OCI-LY1 (cell line): ENCODE measurements at regions not wholly inside any gene's neighbourhood (a gene's known extent, or its start where the extent isn't known, plus 50 kb on each side); places are given as distances from the start of the nearest gene placed in this dataset.
A peak's percentile ranks its signal among the peaks of the same experiment; 100 is the strongest.

Experiments used
- H2AFZ ChIP-seq: fragments of 200-600 bp; sonication (generic), shearing (Covaris generic); 2 replicates; pipeline ENCODE4 v1.6.0; 2014; ENCODE audit warnings: antibody characterized with exemption, mild to moderate bottlenecking, low read length
- H3F3A ChIP-seq: fragments of 200-600 bp; sonication (generic), shearing (Covaris generic); 2 replicates; pipeline ENCODE4 v1.6.0; 2014; ENCODE audit warnings: mild to moderate bottlenecking, antibody characterized with exemption, low read length, moderate library complexity; ENCODE audit not compliant: insufficient read depth
- H3K27ac ChIP-seq: fragments of 200-600 bp; sonication (generic); 2 replicates; pipeline ENCODE4 v1.5.1; 2014; ENCODE audit warnings: low read length, mixed run types, mild to moderate bottlenecking, low read depth; ENCODE audit not compliant: poor library complexity, severe bottlenecking
- H3K27me3 ChIP-seq: fragments of 200-600 bp; sonication (generic); 2 replicates; pipeline ENCODE4 v1.6.0; 2014; ENCODE audit warnings: antibody characterized with exemption, mild to moderate bottlenecking, low read length, moderate library complexity; ENCODE audit not compliant: insufficient read depth
- H3K36me3 ChIP-seq: fragments of 200-600 bp; sonication (generic); 2 replicates; pipeline ENCODE4 v1.6.1; 2014; ENCODE audit warnings: mild to moderate bottlenecking, antibody characterized with exemption, low read length, moderate library complexity, mixed read lengths; ENCODE audit not compliant: insufficient read depth
- H3K4me1 ChIP-seq: fragments of 200-600 bp; sonication (generic); 2 replicates; pipeline ENCODE4 v1.5.1; 2014; ENCODE audit warnings: mild to moderate bottlenecking, low read length, moderate library complexity; ENCODE audit not compliant: insufficient read depth, severe bottlenecking
- H3K4me2 ChIP-seq: fragments of 200-600 bp; sonication (generic), shearing (Covaris generic); 2 replicates; pipeline ENCODE4 v1.6.1; 2014; ENCODE audit warnings: low read length
- H3K4me3 ChIP-seq: fragments of 200-600 bp; sonication (generic); 2 replicates; pipeline ENCODE4 v1.5.1; 2014; ENCODE audit warnings: low read length, low read depth, mild to moderate bottlenecking, mixed read lengths; ENCODE audit not compliant: poor library complexity, severe bottlenecking
- H3K79me2 ChIP-seq: fragments of 200-600 bp; shearing (Covaris generic); 2 replicates; pipeline ENCODE4 v1.6.1; 2016; ENCODE audit warnings: mixed run types, low read length, mixed read lengths; ENCODE audit not compliant: insufficient read depth
- H3K9ac ChIP-seq: fragments of 200-600 bp; sonication (generic), shearing (Covaris generic); 2 replicates; pipeline ENCODE4 v1.6.1; 2014; ENCODE audit warnings: mild to moderate bottlenecking, low read length, mixed read lengths
- H3K9me2 ChIP-seq: fragments of 200-600 bp; sonication (generic), shearing (Covaris generic); 2 replicates; pipeline ENCODE4 v1.6.1; 2014; ENCODE audit warnings: low read depth, mild to moderate bottlenecking, low read length, mixed read lengths
- H3K9me3 ChIP-seq: fragments of 200-600 bp; shearing (Covaris generic); 2 replicates; pipeline ENCODE4 v1.6.1; 2014; ENCODE audit warnings: low read length, mixed read lengths
- H4K20me1 ChIP-seq: fragments of 200-600 bp; sonication (generic), shearing (Covaris generic); 2 replicates; pipeline ENCODE4 v1.6.0; 2016; ENCODE audit warnings: mild to moderate bottlenecking, low read length; ENCODE audit not compliant: insufficient read depth
- EZH2 ChIP-seq: fragments of 200-600 bp; sonication (generic), shearing (Covaris generic); IDR thresholded peaks from 2 replicates; pipeline ENCODE4 v1.8.0; 2017; ENCODE audit warnings: borderline replicate concordance, mixed run types, mild to moderate bottlenecking, antibody characterized with exemption, low read length, moderate library complexity, mixed read lengths
- TF ChIP-seq, protein P1 (sequence below): fragments of 200-600 bp; sonication (generic), shearing (Covaris generic); IDR thresholded peaks from 2 replicates; pipeline ENCODE4 v1.5.1; 2017; ENCODE audit warnings: mild to moderate bottlenecking, antibody characterized with exemption, low read length, moderate library complexity, mixed read lengths

DNA sequence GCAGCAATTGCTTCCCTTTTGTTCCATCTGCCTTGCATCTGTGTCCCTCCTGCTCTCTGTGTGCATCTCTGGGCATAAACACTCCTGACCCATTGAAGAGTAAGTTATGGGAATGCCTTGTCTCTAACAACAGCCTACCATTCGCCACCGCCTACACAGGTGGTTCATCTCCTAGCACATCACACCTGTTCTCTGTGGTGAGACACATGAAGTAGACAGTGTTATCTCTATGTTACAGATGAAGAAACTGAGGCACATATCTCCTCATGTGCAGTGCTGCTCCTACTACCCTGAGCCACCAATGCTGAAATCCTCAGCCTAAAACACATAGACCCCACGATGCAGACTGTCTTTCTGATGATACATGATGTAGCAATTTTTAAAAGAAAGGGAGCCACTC is 77.6 kb downstream of the PITPNM2 start:
- Histone ChIP-seq H3K9ac (peak overlapping the region; percentile 70; the same call in 1 of the 2 replicates), H3K9me3 (no peaks in the 10 kb centered on the region), H3K79me2 (peaks cover 57% of the 10 kb centered on the region), H3K4me1 (peaks cover 97% of the 10 kb centered on the region), H3F3A (0 out of 2 replicates have a peak, but pooled peaks cover 6% of the 10 kb centered on the region), H3K27me3 (no peaks in the 10 kb centered on the region), H3K9me2 (no peaks in the 10 kb centered on the region), H2AFZ (no peak overlapping the region), H3K27ac (peak overlapping the region; percentile 93), H3K4me3 (peak overlapping the region; percentile 59), H3K36me3 (peaks cover 12% of the 10 kb centered on the region; the same call in 1 of the 2 replicates), H4K20me1 (no peaks in the 10 kb centered on the region), H3K4me2 (peak overlapping the region; percentile 74)
- TF ChIP-seq EZH2 = no peak
- TF ChIP-seq, protein P1, sequence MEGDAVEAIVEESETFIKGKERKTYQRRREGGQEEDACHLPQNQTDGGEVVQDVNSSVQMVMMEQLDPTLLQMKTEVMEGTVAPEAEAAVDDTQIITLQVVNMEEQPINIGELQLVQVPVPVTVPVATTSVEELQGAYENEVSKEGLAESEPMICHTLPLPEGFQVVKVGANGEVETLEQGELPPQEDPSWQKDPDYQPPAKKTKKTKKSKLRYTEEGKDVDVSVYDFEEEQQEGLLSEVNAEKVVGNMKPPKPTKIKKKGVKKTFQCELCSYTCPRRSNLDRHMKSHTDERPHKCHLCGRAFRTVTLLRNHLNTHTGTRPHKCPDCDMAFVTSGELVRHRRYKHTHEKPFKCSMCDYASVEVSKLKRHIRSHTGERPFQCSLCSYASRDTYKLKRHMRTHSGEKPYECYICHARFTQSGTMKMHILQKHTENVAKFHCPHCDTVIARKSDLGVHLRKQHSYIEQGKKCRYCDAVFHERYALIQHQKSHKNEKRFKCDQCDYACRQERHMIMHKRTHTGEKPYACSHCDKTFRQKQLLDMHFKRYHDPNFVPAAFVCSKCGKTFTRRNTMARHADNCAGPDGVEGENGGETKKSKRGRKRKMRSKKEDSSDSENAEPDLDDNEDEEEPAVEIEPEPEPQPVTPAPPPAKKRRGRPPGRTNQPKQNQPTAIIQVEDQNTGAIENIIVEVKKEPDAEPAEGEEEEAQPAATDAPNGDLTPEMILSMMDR = no peak

GRCh38 chr12:123071857-123072256 is 79.0 kb downstream of the PITPNM2 start:
- no peaks in the 10 kb centered on the region for H3K27me3 ChIP-seq
- H3K9me2 ChIP-seq = no peaks in the 10 kb centered on the region
- 0 out of 2 replicates have a peak, but pooled peaks cover 6% of the 10 kb centered on the region for H3F3A ChIP-seq
- H4K20me1 ChIP-seq = no peaks in the 10 kb centered on the region
- H2AFZ ChIP-seq = no peak overlapping the region
- peaks cover 92% of the 10 kb centered on the region for H3K4me1 ChIP-seq
- H3K9me3 ChIP-seq = no peaks in the 10 kb centered on the region
- H3K9ac ChIP-seq = peak overlapping the region; percentile 70; the same call in 1 of the 2 replicates
- peaks cover 57% of the 10 kb centered on the region for H3K79me2 ChIP-seq
- peak overlapping the region; percentile 74; the same call in 1 of the 2 replicates for H3K4me2 ChIP-seq
- peaks cover 12% of the 10 kb centered on the region; the same call in 1 of the 2 replicates for H3K36me3 ChIP-seq
- no peak for TF ChIP-seq EZH2
- TF ChIP-seq, protein P1 = no peak
- peak overlapping the region; percentile 5 for H3K4me3 ChIP-seq
- peak overlapping the region; percentile 93 for H3K27ac ChIP-seq

GRCh38 chr12:123071099-123071800 is 79.6 kb downstream of the PITPNM2 start:
- Histone ChIP-seq H3K36me3 (peaks cover 12% of the 10 kb centered on the region; the same call in 1 of the 2 replicates), H3K27ac (peak overlapping the region; percentile 31), H3K79me2 (peaks cover 57% of the 10 kb centered on the region), H4K20me1 (no peaks in the 10 kb centered on the region), H3F3A (0 out of 2 replicates have a peak, but pooled peaks cover 3% of the 10 kb centered on the region), H3K4me3 (no peak overlapping the region), H3K9ac (peak overlapping the region; percentile 7; the same call in 1 of the 2 replicates), H3K9me3 (no peaks in the 10 kb centered on the region), H2AFZ (no peak overlapping the region), H3K27me3 (no peaks in the 10 kb centered on the region), H3K9me2 (no peaks in the 10 kb centered on the region), H3K4me1 (peaks cover 92% of the 10 kb centered on the region), H3K4me2 (peak overlapping the region; percentile 74; the same call in 1 of the 2 replicates)
- TF ChIP-seq EZH2 = no peak
- TF ChIP-seq, protein P1 = no peak
